HUES64 (cell line): ENCODE measurements at regions not wholly inside any gene's neighbourhood (a gene's known extent, or its start where the extent isn't known, plus 50 kb on each side); places are given as distances from the start of the nearest gene placed in this dataset.
"Not testable (repeated sequence)": the region's sequence is repeated elsewhere in the genome, so short reads cannot be mapped to it uniquely, and the experiment has no call there.

Experiments used
- H3K27ac ChIP-seq: 2 replicates; pipeline ENCODE4 v1.7.0; 2013; ENCODE audit warnings: low read depth, low read length, inconsistent platforms
- H3K27me3 ChIP-seq: 2 replicates; pipeline ENCODE4 v1.6.1; 2013; ENCODE audit warnings: mild to moderate bottlenecking, low read length; ENCODE audit not compliant: insufficient read depth
- H3K36me3 ChIP-seq: 2 replicates; pipeline ENCODE4 v1.6.1; 2013; ENCODE audit warnings: mild to moderate bottlenecking, low read length; ENCODE audit not compliant: insufficient read depth
- H3K4me1 ChIP-seq: 2 replicates; pipeline ENCODE4 v1.6.1; 2013; ENCODE audit warnings: mild to moderate bottlenecking, low read length, moderate library complexity; ENCODE audit not compliant: insufficient read depth
- H3K4me3 ChIP-seq: 2 replicates; pipeline ENCODE4 v1.5.1; 2013; ENCODE audit warnings: mild to moderate bottlenecking, low read length, moderate library complexity
- H3K9ac ChIP-seq: 2 replicates; pipeline ENCODE4 v1.6.1; 2013; ENCODE audit warnings: mild to moderate bottlenecking, low read depth, low read length
- H3K9me3 ChIP-seq: 2 replicates; pipeline ENCODE4 v1.6.1; 2013; ENCODE audit warnings: low read depth, low read length; ENCODE audit not compliant: insufficient read depth
- WGBS: fragments of 150-250, 120-280 bp; methylation state at CpG from one replicate; pipeline ENCODE4 v1.1.7; 2013; ENCODE audit warnings: missing lambda C conversion rate; 5-methylcytosine and 5-hydroxymethylcytosine counted together

GRCh38 chr13:81565849-81566248 lies 1224.9 kb upstream of the SPRY2 start:
- Histone ChIP-seq H3K9me3 (no peaks in the 10 kb centered on the region), H3K4me1 (no peaks in the 10 kb centered on the region), H3K4me3 (no peak overlapping the region), H3K9ac (no peak overlapping the region), H3K27ac (no peak overlapping the region), H3K36me3 (no peaks in the 10 kb centered on the region), H3K27me3 (no peaks in the 10 kb centered on the region)
- 96% methylated on average over 1 of the region's 1 CpG for WGBS

DNA sequence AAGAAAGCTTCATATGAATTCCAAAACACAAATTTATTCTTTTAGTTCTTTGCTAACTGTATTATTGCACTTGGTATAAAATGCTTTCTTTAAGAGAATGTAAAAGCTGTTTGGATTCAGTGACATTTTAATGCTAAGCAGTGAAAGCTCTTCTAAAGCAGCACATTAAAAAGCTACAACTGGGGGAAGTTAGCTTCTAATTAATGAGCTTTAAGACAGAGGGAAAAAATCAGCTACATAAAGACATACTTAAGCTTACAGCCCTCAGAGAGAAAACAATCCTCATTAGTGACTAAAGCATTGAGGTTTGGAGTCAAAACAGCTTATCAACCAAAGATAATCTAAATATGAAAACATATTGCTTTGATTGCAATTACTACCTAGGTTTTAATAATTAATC lies 1222.2 kb upstream of the SPRY2 start:
- no peak overlapping the region for H3K9ac ChIP-seq
- no peaks in the 10 kb centered on the region for H3K4me1 ChIP-seq
- H3K36me3 ChIP-seq: no peaks in the 10 kb centered on the region
- no peaks in the 10 kb centered on the region for H3K27me3 ChIP-seq
- H3K4me3 ChIP-seq: no peak overlapping the region
- H3K27ac ChIP-seq: no peak overlapping the region
- H3K9me3 ChIP-seq: no peaks in the 10 kb centered on the region

GRCh38 chr13:81562598-81562997 lies 1221.7 kb upstream of the SPRY2 start:
- Histone ChIP-seq H3K27ac (no peak overlapping the region), H3K4me3 (no peak overlapping the region), H3K9me3 (no peaks in the 10 kb centered on the region), H3K27me3 (no peaks in the 10 kb centered on the region), H3K9ac (no peak overlapping the region), H3K4me1 (no peaks in the 10 kb centered on the region), H3K36me3 (no peaks in the 10 kb centered on the region)
- WGBS: 97% methylated on average over 2 of the region's 2 CpGs

DNA sequence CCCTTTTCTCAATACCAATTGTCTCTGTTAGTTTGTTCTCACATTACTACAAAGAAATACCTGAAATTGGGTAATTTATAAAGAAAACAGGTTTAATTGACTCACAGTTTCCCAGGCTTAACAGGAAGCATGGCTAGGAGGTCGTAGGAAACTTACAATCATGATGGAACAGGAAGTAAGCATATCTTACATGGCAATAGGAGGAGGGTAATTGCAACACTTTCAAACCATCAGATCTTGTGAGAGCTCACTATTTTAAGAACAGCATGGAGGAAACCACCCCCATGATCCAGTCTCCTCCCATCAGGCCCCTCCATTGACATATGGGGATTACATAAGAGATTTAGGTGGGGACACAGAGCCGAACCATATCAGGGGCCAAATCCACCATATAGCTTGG lies 1210.1 kb upstream of the SPRY2 start:
- Histone ChIP-seq H3K36me3 (no peaks in the 10 kb centered on the region), H3K4me1 (no peaks in the 10 kb centered on the region), H3K27me3 (no peaks in the 10 kb centered on the region), H3K27ac (no peak overlapping the region), H3K9me3 (peaks cover 10% of the 10 kb centered on the region), H3K9ac (no peak overlapping the region), H3K4me3 (no peak overlapping the region)
- 68% methylated on average over 2 of the region's 2 CpGs for WGBS

- H3K4me3 ChIP-seq, H3K36me3 ChIP-seq, H3K9ac ChIP-seq, H3K27ac ChIP-seq, H3K4me1 ChIP-seq, H3K27me3 ChIP-seq: not testable (repeated sequence)
- H3K9me3 ChIP-seq: peaks cover 19% of the 10 kb centered on the region
- WGBS: 93% methylated on average over 2 of the region's 2 CpGs
These were observed 1205.4 kb upstream of the SPRY2 start for GRCh38 chr13:81546294-81546693.

DNA sequence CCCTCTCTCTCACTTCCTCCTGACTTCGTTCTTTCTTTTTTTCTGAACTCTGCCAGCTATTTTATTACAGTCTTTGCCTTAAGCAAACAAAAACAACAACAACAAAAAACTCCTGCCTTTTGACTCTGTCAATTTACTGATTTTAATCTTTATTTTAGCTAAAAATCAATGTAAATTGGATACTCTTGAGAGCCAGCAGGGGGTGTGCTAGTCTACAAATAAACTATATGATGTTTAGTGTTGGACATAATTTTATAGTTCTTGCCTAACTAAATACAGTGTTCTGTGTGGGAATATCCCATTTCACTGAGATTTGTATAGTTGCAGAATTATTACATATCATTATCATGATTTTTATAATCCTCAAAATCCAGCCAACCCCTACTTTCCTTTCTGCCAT lies 1199.9 kb upstream of the SPRY2 start:
- no peak overlapping the region for H3K27ac ChIP-seq
- peaks cover 10% of the 10 kb centered on the region; the same call in 1 of the 2 replicates for H3K4me1 ChIP-seq
- H3K9ac ChIP-seq: no peak overlapping the region
- peaks cover 6% of the 10 kb centered on the region for H3K9me3 ChIP-seq
- no peaks in the 10 kb centered on the region for H3K27me3 ChIP-seq
- 91% methylated on average over 1 of the region's 1 CpG for WGBS
- no peaks in the 10 kb centered on the region for H3K36me3 ChIP-seq
- H3K4me3 ChIP-seq: no peak overlapping the region

DNA sequence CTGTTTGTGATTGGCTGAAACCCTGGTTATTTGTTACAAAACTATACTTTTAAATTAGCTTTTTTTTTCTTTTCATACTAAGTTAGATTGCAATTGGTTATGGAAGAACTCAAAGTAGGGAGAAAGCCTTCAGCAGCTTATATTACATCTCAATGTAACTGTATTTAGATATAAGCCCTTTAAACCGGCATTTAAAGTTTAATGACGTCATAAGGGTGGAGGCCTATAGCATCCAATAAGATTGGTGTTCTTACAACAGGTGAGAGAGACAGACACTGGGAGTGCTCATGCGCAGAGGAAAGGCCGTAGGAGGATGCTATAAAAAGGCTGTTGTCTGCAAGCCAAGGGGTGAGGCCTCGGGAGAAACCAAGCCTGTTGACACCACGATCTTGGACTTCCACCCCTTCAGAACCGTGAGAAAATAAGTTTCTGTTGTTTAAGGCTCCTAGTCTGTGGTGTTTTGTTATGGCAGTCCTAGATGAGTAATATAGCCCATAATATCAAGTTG lies 1198.8 kb upstream of the SPRY2 start:
- no peaks in the 10 kb centered on the region for H3K9me3 ChIP-seq
- no peaks in the 10 kb centered on the region for H3K27me3 ChIP-seq
- H3K27ac ChIP-seq: no peak overlapping the region
- no peak overlapping the region for H3K9ac ChIP-seq
- WGBS: 96% methylated on average over 7 of the region's 7 CpGs
- peaks cover 10% of the 10 kb centered on the region; the same call in 1 of the 2 replicates for H3K4me1 ChIP-seq
- H3K4me3 ChIP-seq: no peak overlapping the region
- no peaks in the 10 kb centered on the region for H3K36me3 ChIP-seq

- Histone ChIP-seq H3K4me3 (no peak overlapping the region), H3K36me3 (no peaks in the 10 kb centered on the region), H3K27ac (no peak overlapping the region), H3K4me1 (no peaks in the 10 kb centered on the region), H3K9ac (no peak overlapping the region), H3K9me3 (no peaks in the 10 kb centered on the region), H3K27me3 (no peaks in the 10 kb centered on the region)
- 98% methylated on average over 3 of the region's 3 CpGs for WGBS
These were observed 1158.0 kb upstream of the SPRY2 start for GRCh38 chr13:81498969-81499368.

DNA sequence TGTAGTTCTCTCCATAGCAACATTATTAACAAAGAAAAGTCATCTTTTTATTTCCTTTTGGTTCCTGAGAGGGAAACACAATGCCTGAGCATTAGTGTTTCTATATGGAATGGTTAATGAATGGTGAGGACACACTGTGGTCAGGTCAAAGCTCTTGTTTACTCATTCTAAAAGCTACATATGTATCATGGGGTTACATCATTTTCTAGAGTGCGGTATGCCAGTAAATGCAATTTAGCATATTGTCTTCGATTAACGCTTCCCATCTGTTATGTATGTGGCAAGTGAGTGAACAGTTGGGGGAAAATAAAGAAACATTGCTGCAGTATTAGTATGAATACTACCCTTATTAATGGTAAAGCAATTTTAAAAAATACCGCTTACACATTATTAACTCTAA lies 1152.2 kb upstream of the SPRY2 start:
- Histone ChIP-seq H3K4me1 (peaks cover 10% of the 10 kb centered on the region; the same call in 1 of the 2 replicates), H3K4me3 (no peak overlapping the region), H3K9me3 (no peaks in the 10 kb centered on the region), H3K27me3 (no peaks in the 10 kb centered on the region), H3K9ac (no peak overlapping the region), H3K36me3 (no peaks in the 10 kb centered on the region), H3K27ac (no peak overlapping the region)
- 100% methylated on average over 3 of the region's 4 CpGs for WGBS

DNA sequence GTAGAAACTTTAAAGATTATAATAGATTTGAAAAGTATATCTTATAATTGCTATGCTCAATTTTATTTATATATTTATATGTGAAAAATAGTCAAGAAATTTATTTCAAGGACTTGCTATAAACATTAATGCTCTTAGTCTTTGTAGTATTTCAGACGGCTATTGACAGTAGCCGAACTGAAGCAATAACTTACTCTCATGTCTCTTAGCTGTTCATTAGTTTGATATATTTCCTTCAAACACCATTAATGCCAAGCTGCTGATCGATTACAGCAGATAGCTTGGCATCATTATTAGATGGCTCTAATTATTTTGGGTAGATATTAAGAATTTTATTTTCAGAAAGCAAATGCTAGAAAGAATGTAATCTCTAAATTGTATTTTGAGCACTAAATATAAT lies 1151.5 kb upstream of the SPRY2 start:
- H3K27ac ChIP-seq: no peak overlapping the region

GRCh38 chr13:81488021-81488420 lies 1147.1 kb upstream of the SPRY2 start:
- Histone ChIP-seq H3K9me3 (no peaks in the 10 kb centered on the region), H3K27ac (no peak overlapping the region), H3K27me3 (no peaks in the 10 kb centered on the region), H3K9ac (no peak overlapping the region), H3K36me3 (no peaks in the 10 kb centered on the region), H3K4me1 (peaks cover 10% of the 10 kb centered on the region; the same call in 1 of the 2 replicates), H3K4me3 (no peak overlapping the region)
- WGBS: 83% methylated on average over 1 of the region's 1 CpG

More for the DNA sequence above, 1151.5 kb upstream of the SPRY2 start:
- Histone ChIP-seq H3K9me3 (no peaks in the 10 kb centered on the region), H3K9ac (no peak overlapping the region), H3K4me3 (no peak overlapping the region), H3K27me3 (no peaks in the 10 kb centered on the region), H3K36me3 (no peaks in the 10 kb centered on the region), H3K4me1 (peaks cover 10% of the 10 kb centered on the region; the same call in 1 of the 2 replicates)
- 92% methylated on average over 2 of the region's 3 CpGs for WGBS

DNA sequence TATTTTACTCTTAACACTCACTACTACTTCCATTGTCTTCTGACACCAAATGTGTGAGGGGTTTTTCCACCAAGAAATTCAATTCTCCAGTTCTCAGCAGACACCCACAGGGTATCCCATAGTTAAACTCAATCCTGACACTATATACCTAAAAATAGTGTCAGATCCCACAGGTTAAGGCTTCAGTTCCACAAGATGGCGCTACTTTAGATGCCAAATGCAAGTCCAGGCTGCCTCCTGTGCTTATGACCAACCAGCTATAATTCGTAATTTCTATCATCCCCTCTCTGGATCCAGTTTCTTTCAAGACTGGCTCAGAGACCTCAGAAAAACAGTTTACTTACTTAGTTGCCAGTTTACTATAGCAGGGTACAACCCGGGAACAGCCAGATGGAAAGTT lies 1146.2 kb upstream of the SPRY2 start:
- no peaks in the 10 kb centered on the region for H3K9me3 ChIP-seq
- H3K27ac ChIP-seq: no peak overlapping the region
- no peak overlapping the region for H3K4me3 ChIP-seq
- no peak overlapping the region for H3K9ac ChIP-seq
- H3K4me1 ChIP-seq: peaks cover 10% of the 10 kb centered on the region; the same call in 1 of the 2 replicates
- H3K36me3 ChIP-seq: no peaks in the 10 kb centered on the region
- no peaks in the 10 kb centered on the region for H3K27me3 ChIP-seq
- WGBS: 67% methylated on average over 3 of the region's 3 CpGs
